Neural cell (in vitro differentiated cells): ENCODE measurements at regions not wholly inside any gene's neighbourhood (a gene's known extent, or its start where the extent isn't known, plus 50 kb on each side); places are given as distances from the start of the nearest gene placed in this dataset.

ENCODE experiments used
- H2AFZ ChIP-seq: fragments of 200-600, 300-800 bp; sonication (generic), shearing (Covaris generic); 2 replicates; pipeline ENCODE4 v1.6.0; 2014; ENCODE audit warnings: low read depth, mild to moderate bottlenecking, antibody characterized with exemption, low read length, moderate library complexity
- H3F3A ChIP-seq: fragments of 200-600 bp; shearing (Covaris generic); 2 replicates; pipeline ENCODE4 v1.6.1; 2016; ENCODE audit warnings: mild to moderate bottlenecking, moderate library complexity, mixed read lengths, antibody characterized with exemption, low read length; ENCODE audit not compliant: insufficient read depth, poor library complexity, severe bottlenecking
- H3K27ac ChIP-seq: fragments of 200-600, 300-800 bp; sonication (generic), shearing (Covaris generic); 2 replicates; pipeline ENCODE4 v1.5.1; 2014; ENCODE audit warnings: mild to moderate bottlenecking, low read length, moderate library complexity
- H3K27me3 ChIP-seq: fragments of 300-800, 200-600 bp; sonication (generic), shearing (Covaris generic); 2 replicates; pipeline ENCODE4 v1.6.0; 2014; ENCODE audit warnings: mild to moderate bottlenecking, low read depth, low read length, moderate library complexity; ENCODE audit not compliant: insufficient read depth
- H3K36me3 ChIP-seq: fragments of 300-800, 200-600 bp; sonication (generic), shearing (Covaris generic); 2 replicates; pipeline ENCODE4 v1.5.1; 2014; ENCODE audit warnings: mild to moderate bottlenecking, antibody characterized with exemption, low read length, moderate library complexity; ENCODE audit not compliant: insufficient read depth
- H3K4me2 ChIP-seq: fragments of 300-800, 200-600 bp; sonication (generic), shearing (Covaris generic); 2 replicates; pipeline ENCODE4 v1.6.0; 2014; ENCODE audit warnings: mild to moderate bottlenecking, low read length
- H3K4me3 ChIP-seq: fragments of 300-800, 200-600 bp; sonication (generic), shearing (Covaris generic); 2 replicates; pipeline ENCODE4 v1.5.1; 2014; ENCODE audit warnings: mild to moderate bottlenecking, low read length, moderate library complexity
- H3K79me2 ChIP-seq: fragments of 200-600 bp; shearing (Covaris generic); replicated peaks from 2 replicates; pipeline ENCODE4 v1.6.0; 2014; ENCODE audit warnings: mild to moderate bottlenecking, low read length, moderate library complexity; ENCODE audit not compliant: insufficient read depth
- H3K9ac ChIP-seq: fragments of 300-800, 200-600 bp; sonication (generic), shearing (Covaris generic); 2 replicates; pipeline ENCODE4 v1.6.1; 2016; ENCODE audit warnings: mild to moderate bottlenecking, low read length, mixed read lengths
- H3K9me2 ChIP-seq: fragments of 200-600 bp; shearing (Covaris generic); 2 replicates; pipeline ENCODE4 v1.6.1; 2016; ENCODE audit warnings: mild to moderate bottlenecking, low read length, mixed read lengths; ENCODE audit not compliant: insufficient read depth
- H3K9me3 ChIP-seq: fragments of 200-600, 300-800 bp; sonication (generic), shearing (Covaris generic); 2 replicates; pipeline ENCODE4 v1.6.1; 2016; ENCODE audit warnings: mild to moderate bottlenecking, mixed run types, low read length, moderate library complexity, mixed read lengths
- H4K20me1 ChIP-seq: fragments of 200-600 bp; shearing (Covaris generic); 2 replicates; pipeline ENCODE4 v1.6.1; 2016; ENCODE audit warnings: mild to moderate bottlenecking, mixed run types; ENCODE audit not compliant: insufficient read depth
- CTCF ChIP-seq: fragments of 450-650 bp; IDR thresholded peaks from 2 replicates; pipeline ENCODE4 v1.5.1; 2014; ENCODE audit warnings: antibody characterized with exemption, mild to moderate bottlenecking, moderate library complexity; ENCODE audit not compliant: poor library complexity, severe bottlenecking
- EP300 ChIP-seq: fragments of 450-650 bp; conservative IDR thresholded peaks from 2 replicates; pipeline ENCODE4 v1.6.1; 2014; ENCODE audit warnings: antibody characterized with exemption, mild to moderate bottlenecking, moderate library complexity; ENCODE audit not compliant: poor library complexity, severe bottlenecking
- EZH2 ChIP-seq: fragments of 200-600, 300-800 bp; shearing (Covaris generic), sonication (generic); IDR thresholded peaks from 2 replicates; pipeline ENCODE4 v1.6.1; 2014; ENCODE audit warnings: antibody characterized with exemption, low read length, borderline replicate concordance, mild to moderate bottlenecking; ENCODE audit not compliant: insufficient read depth, poor library complexity, severe bottlenecking
- MXI1 ChIP-seq: fragments of 450-650 bp; conservative IDR thresholded peaks from 2 replicates; pipeline ENCODE4 v1.6.1; 2014; ENCODE audit warnings: antibody characterized with exemption, mild to moderate bottlenecking; ENCODE audit not compliant: poor library complexity, severe bottlenecking
- POLR2AphosphoS5 ChIP-seq: IDR thresholded peaks from 2 replicates; pipeline ENCODE4 v1.6.1; 2012
- RAD21 ChIP-seq: fragments of 450-650 bp; conservative IDR thresholded peaks from 2 replicates; pipeline ENCODE4 v1.6.1; 2014; ENCODE audit warnings: antibody characterized with exemption, mild to moderate bottlenecking, moderate library complexity
- REST ChIP-seq: IDR thresholded peaks from 2 replicates; pipeline ENCODE4 v1.6.1; 2012; ENCODE audit warnings: borderline replicate concordance
- SMC3 ChIP-seq: fragments of 450-650 bp; conservative IDR thresholded peaks from 2 replicates; pipeline ENCODE4 v1.6.1; 2014; ENCODE audit warnings: antibody characterized with exemption, mild to moderate bottlenecking, moderate library complexity; ENCODE audit not compliant: poor library complexity
- TAF1 ChIP-seq: IDR thresholded peaks from 2 replicates; pipeline ENCODE4 v1.6.1; 2012; ENCODE audit warnings: low read depth

- no peak overlapping the region for H3K4me3 ChIP-seq
- H3K79me2 ChIP-seq: no peaks in the 10 kb centered on the region
- no peaks in the 10 kb centered on the region for H3K9me3 ChIP-seq
- H3K9ac ChIP-seq: no peak overlapping the region
- TF ChIP-seq EP300 (no peak), MXI1 (no peak), CTCF (no peak), EZH2 (no peak), RAD21 (no peak), POLR2AphosphoS5 (no peak), SMC3 (no peak), REST (no peak), TAF1 (no peak)
- H3K4me2 ChIP-seq: no peak overlapping the region
- H4K20me1 ChIP-seq: no peaks in the 10 kb centered on the region
- H3K9me2 ChIP-seq: no peaks in the 10 kb centered on the region
- H3F3A ChIP-seq: no peaks in the 10 kb centered on the region
- H3K27me3 ChIP-seq: no peaks in the 10 kb centered on the region
- H3K27ac ChIP-seq: no peak overlapping the region
- no peaks in the 10 kb centered on the region for H3K36me3 ChIP-seq
- no peak overlapping the region for H2AFZ ChIP-seq
These were observed 825.2 kb downstream of the METTL4 start for GRCh38 chr18:1746131-1746530.

- H2AFZ ChIP-seq: no peak overlapping the region
- H3K9me2 ChIP-seq: no peaks in the 10 kb centered on the region
- no peaks in the 10 kb centered on the region for H3K27me3 ChIP-seq
- H3K4me2 ChIP-seq: no peak overlapping the region
- no peaks in the 10 kb centered on the region for H3K79me2 ChIP-seq
- no peaks in the 10 kb centered on the region for H3K36me3 ChIP-seq
- H3K4me3 ChIP-seq: no peak overlapping the region
- no peak overlapping the region for H3K27ac ChIP-seq
- no peak for TF ChIP-seq REST
- TF ChIP-seq EZH2: no peak
- no peak for TF ChIP-seq POLR2AphosphoS5
- no peak for TF ChIP-seq RAD21
- TF ChIP-seq TAF1: no peak
- no peak for TF ChIP-seq CTCF
- no peak for TF ChIP-seq SMC3
- TF ChIP-seq EP300: no peak
- H3K9me3 ChIP-seq: no peaks in the 10 kb centered on the region
- no peaks in the 10 kb centered on the region for H4K20me1 ChIP-seq
- H3F3A ChIP-seq: no peaks in the 10 kb centered on the region
- H3K9ac ChIP-seq: no peak overlapping the region
These were observed 820.1 kb downstream of the METTL4 start for GRCh38 chr18:1751249-1751648.
